Liver (tissue), 3 donors: ENCODE measurements at regions not wholly inside any gene's neighbourhood (a gene's known extent, or its start where the extent isn't known, plus 50 kb on each side); places are given as distances from the start of the nearest gene placed in this dataset.

ENCODE experiments used
- EGR1 ChIP-seq, 2 donors: IDR thresholded peaks; 2 replicates each; pipeline ENCODE4 v1.6.1; 2016 to 2018; ENCODE audit warnings: antibody characterized with exemption in 2 of 2, low read depth in 2 of 2
- FOXA1 ChIP-seq: IDR thresholded peaks from 2 replicates; pipeline ENCODE4 v1.6.1; 2016; ENCODE audit warnings: antibody characterized with exemption
- GABPA ChIP-seq, 2 donors: IDR thresholded peaks in 1 of 2; conservative IDR thresholded peaks in 1 of 2; 2 replicates each; pipeline ENCODE4 v1.6.1; 2016; ENCODE audit warnings: antibody characterized with exemption in 2 of 2, mild to moderate bottlenecking in 1 of 2, moderate library complexity in 1 of 2
- JUND ChIP-seq, 2 donors: IDR thresholded peaks; 2 replicates each; pipeline ENCODE4 v1.6.1; 2016; ENCODE audit warnings: antibody characterized with exemption in 2 of 2
- SP1 ChIP-seq: IDR thresholded peaks from 2 replicates; pipeline ENCODE4 v1.6.1; 2018; ENCODE audit warnings: antibody characterized with exemption, mild to moderate bottlenecking
- TAF1 ChIP-seq: conservative IDR thresholded peaks from 2 replicates; pipeline ENCODE4 v1.6.1; 2016; ENCODE audit warnings: antibody characterized with exemption, mild to moderate bottlenecking
- TF ChIP-seq, protein P1 (sequence below): IDR thresholded peaks from 2 replicates; pipeline ENCODE4 v1.6.1; 2016; ENCODE audit warnings: antibody characterized with exemption
- TF ChIP-seq, protein P2 (sequence below): fragments of 150-350 bp; IDR thresholded peaks from 2 replicates; pipeline ENCODE4 v1.5.1; 2017; ENCODE audit warnings: improper control_type of control experiment, low read depth, low read length; ENCODE audit not compliant: missing input control
- donor health status: healthy.
- donor health status: healthy.

DNA sequence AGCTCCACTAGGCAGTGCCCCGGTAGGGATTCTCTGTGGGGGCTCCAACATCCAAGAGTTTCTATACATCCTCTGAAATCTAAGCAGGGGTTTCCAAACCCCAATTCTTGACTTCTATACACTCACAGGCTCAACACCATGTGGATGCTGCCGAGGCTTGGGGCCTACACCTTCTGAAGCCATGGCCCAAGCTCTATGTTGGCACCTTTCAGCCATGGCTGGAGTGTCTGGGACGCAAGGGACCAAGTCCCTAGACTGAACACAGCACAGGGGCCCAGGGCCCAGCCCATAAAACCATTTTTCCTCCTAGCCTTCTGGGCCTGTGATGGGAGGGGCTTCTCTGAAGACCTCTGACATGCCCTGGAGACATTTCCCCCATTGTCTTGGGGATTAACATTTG is 511.8 kb downstream of the TRAM1L1 start:
- TF ChIP-seq, protein P1, sequence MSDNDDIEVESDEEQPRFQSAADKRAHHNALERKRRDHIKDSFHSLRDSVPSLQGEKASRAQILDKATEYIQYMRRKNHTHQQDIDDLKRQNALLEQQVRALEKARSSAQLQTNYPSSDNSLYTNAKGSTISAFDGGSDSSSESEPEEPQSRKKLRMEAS: no peak
- TF ChIP-seq, protein P2, sequence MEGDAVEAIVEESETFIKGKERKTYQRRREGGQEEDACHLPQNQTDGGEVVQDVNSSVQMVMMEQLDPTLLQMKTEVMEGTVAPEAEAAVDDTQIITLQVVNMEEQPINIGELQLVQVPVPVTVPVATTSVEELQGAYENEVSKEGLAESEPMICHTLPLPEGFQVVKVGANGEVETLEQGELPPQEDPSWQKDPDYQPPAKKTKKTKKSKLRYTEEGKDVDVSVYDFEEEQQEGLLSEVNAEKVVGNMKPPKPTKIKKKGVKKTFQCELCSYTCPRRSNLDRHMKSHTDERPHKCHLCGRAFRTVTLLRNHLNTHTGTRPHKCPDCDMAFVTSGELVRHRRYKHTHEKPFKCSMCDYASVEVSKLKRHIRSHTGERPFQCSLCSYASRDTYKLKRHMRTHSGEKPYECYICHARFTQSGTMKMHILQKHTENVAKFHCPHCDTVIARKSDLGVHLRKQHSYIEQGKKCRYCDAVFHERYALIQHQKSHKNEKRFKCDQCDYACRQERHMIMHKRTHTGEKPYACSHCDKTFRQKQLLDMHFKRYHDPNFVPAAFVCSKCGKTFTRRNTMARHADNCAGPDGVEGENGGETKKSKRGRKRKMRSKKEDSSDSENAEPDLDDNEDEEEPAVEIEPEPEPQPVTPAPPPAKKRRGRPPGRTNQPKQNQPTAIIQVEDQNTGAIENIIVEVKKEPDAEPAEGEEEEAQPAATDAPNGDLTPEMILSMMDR: no peak
- TF ChIP-seq SP1: no peak
- TF ChIP-seq GABPA (IDR thresholded peaks at IDR 0.05 in 1 of 2, conservative IDR thresholded peaks at IDR 0.05 in 1 of 2): no peak
- TF ChIP-seq FOXA1: no peak
- no peak for TF ChIP-seq TAF1
- TF ChIP-seq EGR1 (IDR thresholded peaks at IDR 0.05; ENCODE audit: low read depth in 2 of 2): no peak
- no peak for TF ChIP-seq JUND (IDR thresholded peaks at IDR 0.05)
